CD14-positive monocyte (primary cell): ENCODE measurements at regions not wholly inside any gene's neighbourhood (a gene's known extent, or its start where the extent isn't known, plus 50 kb on each side); places are given as distances from the start of the nearest gene placed in this dataset.
"Not testable (repeated sequence)": the region's sequence is repeated elsewhere in the genome, so short reads cannot be mapped to it uniquely, and the experiment has no call there.

ENCODE experiments used
- DNase-seq, 3 donors: peaks; one replicate each; pipeline ENCODE4 v3.0.0-alpha.2; 2011 to 2022
- H2AFZ ChIP-seq: 2 replicates; pipeline ENCODE4 v1.6.0; 2012; ENCODE audit warnings: mild to moderate bottlenecking, low read depth, low read length, inconsistent platforms; ENCODE audit not compliant: insufficient read depth, poor library complexity, severe bottlenecking
- H3K27ac ChIP-seq, 2 donors: 1 replicate in 1 of 2; 2 replicates in 1 of 2; pipeline ENCODE4 v1.5.1; 2012 to 2013; ENCODE audit warnings: low read length in 2 of 2, control low read depth in 1 of 2, inconsistent platforms in 1 of 2, low read depth in 1 of 2, mild to moderate bottlenecking in 1 of 2
- H3K27me3 ChIP-seq, 2 donors: one replicate each; pipeline versions ENCODE4 v1.6.0 to v1.6.1; 2011 to 2013; ENCODE audit warnings: low read length in 2 of 2; ENCODE audit not compliant: control insufficient read depth in 2 of 2, insufficient read depth in 2 of 2
- H3K36me3 ChIP-seq, 2 donors: replicated peaks in 1 of 2; 1 replicate in 1 of 2; 2 replicates in 1 of 2; pipeline versions ENCODE4 v1.5.1 to v1.6.1; 2012 to 2013; ENCODE audit warnings: low read length in 2 of 2, control low read depth in 1 of 2, inconsistent platforms in 1 of 2, mild to moderate bottlenecking in 1 of 2; ENCODE audit not compliant: insufficient read depth in 2 of 2, control insufficient read depth in 1 of 2
- H3K4me1 ChIP-seq, 2 donors: 1 replicate in 1 of 2; 2 replicates in 1 of 2; pipeline versions ENCODE4 v1.5.1 to v1.6.1; 2012 to 2013; ENCODE audit warnings: low read length in 2 of 2, control low read depth in 1 of 2, inconsistent platforms in 1 of 2, mild to moderate bottlenecking in 1 of 2, moderate library complexity in 1 of 2; ENCODE audit not compliant: insufficient read depth in 2 of 2, control insufficient read depth in 1 of 2
- H3K4me2 ChIP-seq: replicated peaks from 2 replicates; pipeline ENCODE3; 2012; ENCODE audit warnings: low read length, moderate library complexity, mild to moderate bottlenecking; ENCODE audit not compliant: poor library complexity, severe bottlenecking; ENCODE audit errors: extremely low read depth
- H3K4me3 ChIP-seq, 3 experiments: fragments of 200-600 bp in 1 of 3; sonication (generic) in 1 of 3; replicated peaks in 1 of 3; 1 replicate in 2 of 3; 2 replicates in 1 of 3; pipeline ENCODE4 v1.5.1; 2011 to 2013; ENCODE audit warnings: low read length in 3 of 3, mild to moderate bottlenecking in 3 of 3, control low read depth in 2 of 3, low read depth in 2 of 3, inconsistent platforms in 1 of 3, moderate library complexity in 1 of 3
- H3K79me2 ChIP-seq: 2 replicates; pipeline ENCODE4 v1.6.0; 2012; ENCODE audit warnings: mild to moderate bottlenecking, control low read depth, inconsistent platforms, low read length, moderate library complexity; ENCODE audit not compliant: insufficient read depth
- H3K9ac ChIP-seq: 2 replicates; pipeline ENCODE4 v1.6.0; 2017; ENCODE audit warnings: low read length, mild to moderate bottlenecking; ENCODE audit not compliant: insufficient read depth, poor library complexity, severe bottlenecking
- H3K9me3 ChIP-seq, 2 donors: replicated peaks in 1 of 2; 1 replicate in 1 of 2; 2 replicates in 1 of 2; pipeline versions ENCODE4 v1.5.1 to v1.6.1; 2012 to 2013; ENCODE audit warnings: low read length in 2 of 2, control low read depth in 1 of 2; ENCODE audit not compliant: control insufficient read depth in 1 of 2, insufficient read depth in 1 of 2
- H4K20me1 ChIP-seq: 2 replicates; pipeline ENCODE4 v1.6.0; 2012; ENCODE audit warnings: mild to moderate bottlenecking, low read length, control low read depth, moderate library complexity; ENCODE audit not compliant: insufficient read depth
- H3K27ac Mint-ChIP-seq, 7 donors: one replicate each; pipeline ENCODE4 v1.8.0; 2020; ENCODE audit warnings: mild to moderate bottlenecking in 7 of 7, mixed read lengths in 7 of 7, moderate library complexity in 6 of 7, inconsistent platforms in 2 of 7
- H3K27me3 Mint-ChIP-seq, 3 donors: one replicate each; pipeline ENCODE4 v1.8.0; 2021 to 2022; ENCODE audit warnings: low read depth in 3 of 3, mild to moderate bottlenecking in 3 of 3, mixed read lengths in 3 of 3, moderate library complexity in 3 of 3, inconsistent platforms in 1 of 3
- H3K36me3 Mint-ChIP-seq, 2 donors: one replicate each; pipeline ENCODE4 v1.8.0; 2020; ENCODE audit warnings: mixed read lengths in 2 of 2, inconsistent platforms in 1 of 2, mild to moderate bottlenecking in 1 of 2
- H3K4me1 Mint-ChIP-seq: one replicate; pipeline ENCODE4 v1.8.0; 2020; ENCODE audit warnings: mild to moderate bottlenecking, mixed read lengths
- H3K4me3 Mint-ChIP-seq, 2 donors: one replicate each; pipeline ENCODE4 v1.8.0; 2020; ENCODE audit warnings: mild to moderate bottlenecking in 2 of 2, mixed read lengths in 2 of 2, moderate library complexity in 1 of 2
- H3K9me3 Mint-ChIP-seq, 7 donors: one replicate each; pipeline ENCODE4 v1.8.0; 2020 to 2022; ENCODE audit warnings: mixed read lengths in 7 of 7, mild to moderate bottlenecking in 6 of 7, moderate library complexity in 6 of 7, inconsistent platforms in 2 of 7
- WGBS: methylation state at CpG from one replicate; pipeline ENCODE4 v1.1.5; 2013; ENCODE audit warnings: missing lambda C conversion rate; ENCODE audit not compliant: insufficient coverage; 5-methylcytosine and 5-hydroxymethylcytosine counted together
- intact Hi-C, 2 donors: fragments of 100-400 bp; cut with micrococcal nuclease; formaldehyde crosslinking; loops; one replicate each; pipeline versions ENCODE4 v1.15.0 to v1.15.1; 2023

DNA sequence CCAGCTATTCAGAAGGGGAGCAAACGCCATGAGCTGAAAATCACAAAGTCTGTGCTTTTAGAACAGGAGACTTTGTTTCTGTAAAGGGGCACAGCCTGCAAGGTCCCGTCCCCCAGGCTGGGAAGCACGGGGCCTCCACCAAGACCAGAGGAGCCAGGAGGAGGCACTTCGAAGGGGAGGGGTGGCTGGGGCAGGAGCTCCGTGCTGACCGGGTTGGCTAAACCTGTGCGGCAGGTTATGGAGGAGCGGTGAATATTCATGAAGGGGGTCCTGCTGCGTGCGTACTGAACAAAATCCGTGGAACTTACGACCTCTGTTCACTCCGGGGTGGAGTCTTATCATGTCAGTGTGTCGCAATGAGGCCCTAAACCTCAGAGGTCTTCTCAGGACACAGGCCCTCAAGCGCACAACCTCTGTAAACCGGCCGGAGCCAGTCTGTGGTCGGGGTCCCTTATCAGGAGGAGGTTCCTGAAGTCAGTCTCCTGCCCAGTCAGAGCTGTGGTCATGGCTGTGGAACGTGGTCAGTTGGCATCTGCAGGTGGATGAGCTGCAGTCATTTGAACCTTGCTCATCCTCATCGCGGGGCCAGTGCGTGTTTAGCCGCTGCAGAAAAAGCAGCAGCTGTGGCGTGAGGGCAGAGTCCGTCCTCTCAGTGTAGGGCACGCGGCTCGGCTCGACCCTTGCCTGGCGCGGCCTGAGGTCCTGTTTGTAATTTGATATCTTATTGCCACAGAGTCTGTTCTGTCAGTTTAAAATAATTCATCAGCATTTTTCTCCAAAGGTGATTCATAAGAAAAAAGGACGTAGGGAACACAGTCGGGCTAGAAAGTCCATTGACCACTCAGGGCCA, 5507.7 kb upstream of the TPTE start:
- H3K4me3 Mint-ChIP-seq, H3K27me3 Mint-ChIP-seq, H3K79me2 ChIP-seq, H3K9ac ChIP-seq, H3K9me3 ChIP-seq, H3K27me3 ChIP-seq, H3K36me3 Mint-ChIP-seq, H4K20me1 ChIP-seq, H2AFZ ChIP-seq, H3K27ac ChIP-seq, H3K4me2 ChIP-seq, H3K27ac Mint-ChIP-seq, DNase-seq, intact Hi-C loops, H3K36me3 ChIP-seq, H3K4me1 ChIP-seq, H3K4me1 Mint-ChIP-seq, H3K4me3 ChIP-seq, H3K9me3 Mint-ChIP-seq: not testable (repeated sequence)
- WGBS: no CpG with 5 or more reads among the region's 33 CpGs

DNA sequence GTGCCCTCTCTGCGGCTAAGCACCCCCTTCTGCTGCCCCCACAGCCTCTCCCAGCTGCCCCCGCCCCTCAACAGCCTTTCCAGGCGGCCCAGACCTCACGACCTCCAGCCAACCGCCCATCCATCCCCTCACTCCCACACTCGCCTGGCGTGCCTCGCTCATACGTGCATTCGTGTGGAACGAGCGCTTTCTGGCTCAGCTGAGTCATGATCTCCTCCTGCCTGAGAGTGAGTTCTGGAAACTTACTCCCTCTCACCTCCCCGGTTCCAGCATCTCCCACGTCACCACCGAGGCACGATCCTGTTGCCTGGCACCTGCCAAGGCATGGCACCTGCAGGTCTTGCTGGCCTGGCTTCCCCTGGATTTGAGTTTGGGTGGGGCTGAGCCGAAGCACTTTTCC, 5506.2 kb upstream of the TPTE start:
- H3K9ac ChIP-seq, DNase-seq, H3K36me3 ChIP-seq, H3K79me2 ChIP-seq, H4K20me1 ChIP-seq, H3K9me3 Mint-ChIP-seq, intact Hi-C loops, H3K27ac Mint-ChIP-seq, H3K4me2 ChIP-seq, H3K4me1 ChIP-seq, H3K36me3 Mint-ChIP-seq, H3K4me1 Mint-ChIP-seq, H3K9me3 ChIP-seq, H3K27me3 Mint-ChIP-seq, H3K4me3 Mint-ChIP-seq, H3K27me3 ChIP-seq, H3K27ac ChIP-seq, H3K4me3 ChIP-seq, H2AFZ ChIP-seq: not testable (repeated sequence)
- no CpG with 5 or more reads among the region's 17 CpGs for WGBS

DNA sequence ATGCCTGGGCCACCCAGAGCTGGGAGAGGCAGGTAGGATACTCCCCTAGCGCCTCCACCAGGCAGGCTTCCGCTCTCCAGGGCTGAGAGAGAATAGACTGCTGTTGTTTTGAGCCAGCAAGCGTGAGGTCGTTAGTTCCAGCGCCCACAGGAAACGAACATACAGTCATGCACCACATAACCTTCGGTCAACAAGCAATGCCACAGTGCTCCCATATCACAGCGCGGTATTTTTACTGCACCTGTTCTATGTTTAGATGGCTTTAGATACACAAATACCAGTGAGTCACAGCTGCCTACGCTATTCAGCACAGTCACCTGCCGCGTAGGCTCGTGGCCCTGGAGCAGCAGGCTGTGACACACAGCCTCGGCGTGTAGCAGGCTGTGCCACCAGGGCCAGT, 5502.3 kb upstream of the TPTE start:
- H4K20me1 ChIP-seq, H3K9me3 Mint-ChIP-seq, H3K27ac ChIP-seq, H3K27me3 Mint-ChIP-seq, H3K4me1 Mint-ChIP-seq, intact Hi-C loops, H3K27ac Mint-ChIP-seq, DNase-seq, H3K9ac ChIP-seq, H3K4me3 Mint-ChIP-seq, H2AFZ ChIP-seq, H3K36me3 Mint-ChIP-seq, H3K4me1 ChIP-seq, H3K4me2 ChIP-seq, H3K4me3 ChIP-seq, H3K79me2 ChIP-seq, H3K9me3 ChIP-seq, H3K36me3 ChIP-seq, H3K27me3 ChIP-seq: not testable (repeated sequence)
- WGBS: no CpG with 5 or more reads among the region's 15 CpGs

DNA sequence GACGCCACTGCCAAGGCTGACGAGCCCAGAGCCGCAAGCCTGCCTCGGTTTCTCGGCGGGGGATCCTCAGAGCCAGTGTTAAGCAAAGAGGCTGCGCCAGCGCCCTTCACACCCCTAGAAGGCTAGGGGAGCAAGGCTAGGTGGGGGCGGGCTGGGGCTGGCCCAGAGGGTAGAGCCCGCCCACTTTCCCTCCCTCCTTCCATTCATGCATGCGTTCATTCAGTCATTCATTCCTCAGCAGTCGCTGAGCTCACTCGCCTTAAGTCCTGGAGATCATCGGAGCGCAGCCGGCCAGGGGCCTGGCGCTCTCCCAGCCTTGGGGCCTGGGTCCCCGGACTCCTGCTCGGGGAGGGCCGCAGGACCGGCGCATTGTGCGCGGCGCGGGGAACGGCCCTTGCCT, 5499.6 kb upstream of the TPTE start:
- WGBS: no CpG with 5 or more reads among the region's 27 CpGs
- H2AFZ ChIP-seq: not testable (repeated sequence)

More for the DNA sequence above, 5499.6 kb upstream of the TPTE start:
- H3K36me3 Mint-ChIP-seq, H3K36me3 ChIP-seq, H4K20me1 ChIP-seq, intact Hi-C loops, H3K27me3 ChIP-seq, H3K27ac ChIP-seq, H3K4me3 ChIP-seq, H3K9ac ChIP-seq, H3K4me1 Mint-ChIP-seq, H3K9me3 Mint-ChIP-seq, H3K4me1 ChIP-seq, H3K9me3 ChIP-seq, H3K4me3 Mint-ChIP-seq, H3K4me2 ChIP-seq, DNase-seq, H3K27ac Mint-ChIP-seq, H3K79me2 ChIP-seq, H3K27me3 Mint-ChIP-seq: not testable (repeated sequence)
